HG03064 (cell line): ENCODE measurements at regions not wholly inside any gene's neighbourhood (a gene's known extent, or its start where the extent isn't known, plus 50 kb on each side); places are given as distances from the start of the nearest gene placed in this dataset.
"Not testable (repeated sequence)": the region's sequence is repeated elsewhere in the genome, so short reads cannot be mapped to it uniquely, and the experiment has no call there.

ENCODE experiments used
- ATAC-seq: cut with Tn5 transposase; IDR thresholded peaks from one replicate; pipeline ENCODE4 v1.9.1; 2021; ENCODE audit warnings: low read depth; ENCODE audit not compliant: unreplicated experiment

DNA sequence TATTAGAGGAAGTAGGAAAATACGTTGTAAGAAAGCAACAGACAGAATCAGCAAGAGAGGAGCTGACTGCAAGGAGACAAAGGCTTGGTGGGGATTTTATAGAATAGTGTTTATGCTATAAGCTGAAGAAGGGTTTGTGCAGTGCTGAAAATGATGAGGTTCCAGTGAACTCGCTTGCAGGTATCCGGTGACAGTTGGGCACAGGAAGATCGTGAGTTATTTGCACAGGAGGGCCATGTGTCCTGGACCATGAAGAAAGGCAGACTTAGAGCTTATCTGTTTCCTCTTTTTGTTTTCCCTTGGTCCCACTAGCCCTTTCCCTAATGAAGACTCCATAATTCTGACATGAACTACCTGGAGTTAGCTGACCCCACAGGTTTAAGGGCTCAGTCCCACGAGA, 61.4 kb downstream of the NXNL2 start:
- ATAC-seq, result no peak

- no peak for ATAC-seq
These were observed 70.0 kb downstream of the NXNL2 start for GRCh38 chr9:88604836-88605511.

DNA sequence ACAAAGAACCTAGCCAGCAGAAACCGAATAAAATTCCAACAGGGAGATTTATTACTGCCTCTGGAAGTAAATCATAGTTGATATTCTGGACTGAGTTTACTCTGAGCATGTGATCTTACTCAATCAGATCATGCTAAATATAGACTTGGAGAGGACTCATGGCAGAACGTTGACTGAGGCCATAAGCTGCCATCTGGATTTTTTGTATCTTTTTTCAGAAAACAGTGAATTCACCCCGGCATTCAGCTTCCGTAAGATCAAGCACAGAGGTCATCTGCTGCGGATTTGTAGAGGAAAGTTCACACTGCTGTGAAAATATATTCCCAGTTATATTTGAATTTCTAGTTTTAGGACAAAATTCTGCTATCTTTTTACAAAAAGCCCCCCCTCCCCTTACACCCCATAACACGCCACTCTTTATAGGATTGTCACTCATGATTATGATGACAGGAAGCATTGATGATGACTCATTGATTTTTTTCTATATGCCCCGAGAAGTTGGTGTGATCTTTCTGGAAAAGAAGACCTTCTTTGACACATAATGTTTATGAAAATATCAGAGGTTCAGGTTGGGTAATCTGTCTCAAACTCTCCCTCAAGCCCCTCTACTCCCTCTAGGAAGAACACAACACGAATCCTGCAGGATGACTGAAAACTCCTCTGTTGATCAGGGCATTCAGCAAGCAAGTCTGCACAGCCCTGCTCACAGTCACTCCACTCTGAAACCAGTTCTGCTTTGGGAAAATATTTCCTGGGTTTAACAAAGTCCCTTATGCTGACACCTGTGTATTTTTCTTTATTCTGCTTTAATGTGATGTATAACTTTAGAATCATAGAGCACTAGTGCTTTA, 70.8 kb downstream of the NXNL2 start:
- no peak for ATAC-seq

DNA sequence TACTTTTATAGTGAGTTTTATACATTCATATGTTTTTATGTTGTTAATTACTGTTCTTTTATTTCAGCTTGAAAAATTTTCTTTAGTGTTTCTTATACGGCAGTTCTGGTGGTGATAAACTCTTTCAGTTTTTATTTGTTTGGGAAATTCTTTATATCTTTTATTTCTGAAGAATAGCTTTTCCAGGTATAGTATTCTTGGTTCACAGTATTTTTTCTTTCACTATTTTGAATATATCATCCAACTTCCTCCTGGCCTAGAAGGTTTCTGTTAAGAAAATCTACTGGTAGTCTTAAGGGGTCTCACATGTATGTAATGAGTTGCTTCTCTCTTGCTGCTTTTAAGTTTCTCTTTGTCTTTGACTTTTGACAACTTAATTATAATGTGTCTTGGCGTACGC, 79.4 kb downstream of the NXNL2 start:
- ATAC-seq, result no peak

- no peak for ATAC-seq
These were observed 88.7 kb downstream of the NXNL2 start for GRCh38 chr9:88623698-88624097.

- ATAC-seq, result no peak
These were observed 93.1 kb downstream of the NXNL2 start for GRCh38 chr9:88628114-88628513.

DNA sequence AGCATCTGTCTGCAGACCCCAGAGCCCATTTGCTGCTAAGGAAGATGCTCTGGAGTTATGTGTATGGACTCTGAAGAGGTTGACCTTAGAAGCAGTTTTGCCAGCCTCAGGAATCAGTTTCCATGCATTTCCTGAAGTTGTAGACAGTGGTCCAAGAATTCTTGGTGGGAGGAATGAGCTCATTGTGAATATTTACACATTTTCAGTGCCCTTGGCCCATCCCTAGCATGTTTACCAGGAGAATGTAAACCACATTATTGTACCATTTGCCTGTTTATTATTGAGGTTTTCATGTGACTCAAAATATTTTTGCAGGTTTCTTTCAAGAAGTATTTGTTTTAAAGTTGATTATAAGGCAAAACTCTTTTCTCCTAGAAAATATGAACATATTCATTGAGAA, 93.8 kb downstream of the NXNL2 start:
- ATAC-seq, result no peak

GRCh38 chr9:88630574-88630973, 95.6 kb downstream of the NXNL2 start:
- ATAC-seq, result not testable (repeated sequence)

DNA sequence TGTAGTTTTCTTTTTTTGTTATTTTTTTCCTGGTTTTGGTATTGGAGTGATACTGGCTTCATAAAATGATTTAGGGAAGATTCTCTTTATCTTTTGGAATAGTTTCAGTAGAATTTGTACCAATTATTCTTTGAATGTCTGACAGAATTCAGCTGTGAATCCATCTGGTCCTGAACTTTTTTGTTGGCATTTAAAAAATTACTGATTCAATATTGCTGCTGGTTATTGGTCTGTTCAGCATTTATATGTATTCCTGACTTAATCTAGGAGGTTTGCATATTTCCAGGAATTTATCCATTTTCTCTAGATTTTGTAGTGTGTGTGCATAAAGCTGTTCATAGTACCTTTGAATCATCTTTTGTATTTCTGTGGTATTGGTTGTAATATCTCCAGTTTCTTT, 100.2 kb downstream of the NXNL2 start:
- no peak for ATAC-seq

GRCh38 chr9:88641456-88642240, 106.7 kb downstream of the NXNL2 start:
- no peak for ATAC-seq

- no peak for ATAC-seq
These were observed 107.4 kb downstream of the NXNL2 start for GRCh38 chr9:88642336-88642735.

- ATAC-seq, result no peak
These were observed 109.0 kb downstream of the NXNL2 start for GRCh38 chr9:88643931-88644330.

- ATAC-seq, result no peak
These were observed 110.3 kb downstream of the NXNL2 start for GRCh38 chr9:88645172-88645878.

- no peak for ATAC-seq
These were observed 110.9 kb downstream of the NXNL2 start for GRCh38 chr9:88645879-88646199.

GRCh38 chr9:88646539-88647300, 111.7 kb downstream of the NXNL2 start:
- ATAC-seq, result no peak

GRCh38 chr9:88651682-88652633, 117.0 kb downstream of the NXNL2 start:
- no peak for ATAC-seq

DNA sequence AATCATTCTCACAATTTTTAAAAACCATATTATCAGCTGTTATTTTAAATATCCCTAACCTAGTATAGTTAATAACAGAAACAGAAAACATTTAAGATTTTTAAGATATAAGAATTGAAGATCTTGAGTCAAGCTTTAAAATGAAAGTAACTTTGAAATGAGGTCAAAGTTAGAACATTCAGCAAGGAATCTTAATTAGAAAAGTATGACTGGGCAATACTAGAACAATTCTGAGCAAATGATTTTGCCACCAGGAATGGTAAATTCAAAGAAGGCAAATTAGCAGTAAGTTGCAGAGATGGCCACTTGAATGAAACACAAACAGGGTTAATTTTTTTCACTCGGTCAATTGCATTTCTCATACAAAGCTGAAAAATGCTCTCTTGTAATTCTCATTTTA, 117.9 kb downstream of the NXNL2 start:
- ATAC-seq, result no peak

DNA sequence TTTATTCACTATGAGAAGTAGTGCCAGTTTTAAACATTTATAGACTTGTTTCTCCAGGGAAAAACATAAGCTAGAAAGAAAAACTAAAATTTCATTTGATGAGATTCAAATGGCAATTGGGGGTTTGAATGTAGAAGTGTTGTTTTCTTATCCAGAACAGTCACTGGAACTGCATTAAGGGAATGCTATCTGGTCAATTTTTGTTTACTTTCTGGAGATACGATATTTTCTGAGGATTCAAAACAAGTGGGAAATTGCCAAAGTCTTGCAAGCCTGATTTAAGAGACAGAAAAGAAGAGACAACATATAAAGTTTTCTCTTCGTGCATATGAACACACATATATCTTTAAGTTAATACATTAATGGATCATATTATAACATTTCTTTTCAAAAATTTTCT, 118.4 kb downstream of the NXNL2 start:
- no peak for ATAC-seq

GRCh38 chr9:88653911-88654310, 118.9 kb downstream of the NXNL2 start:
- no peak for ATAC-seq
